ENCODE measurements at regions not wholly inside any gene's neighbourhood (a gene's known extent, or its start where the extent isn't known, plus 50 kb on each side); places are given as distances from the start of the nearest gene placed in this dataset.

DNA sequence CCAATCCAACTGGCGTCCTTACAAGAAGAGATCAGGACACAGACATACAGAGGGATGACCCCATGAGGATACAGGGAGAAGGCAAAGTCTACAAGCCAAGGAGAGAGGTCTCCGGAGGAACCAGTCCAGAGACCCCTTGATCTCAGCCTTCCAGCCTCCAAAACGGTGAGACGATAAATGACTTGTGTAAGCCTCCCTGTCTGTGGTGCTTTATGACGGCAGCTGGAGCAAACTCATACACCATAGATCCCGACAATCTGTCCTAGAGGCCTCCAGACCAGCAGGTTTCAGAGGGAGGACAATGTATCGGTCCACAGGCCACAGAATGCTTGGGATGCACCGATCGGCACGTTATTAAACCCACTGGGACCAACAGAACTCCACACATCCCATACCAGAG, 383.3 kb downstream of the SHANK2 start:
- H3K4me2 ChIP-seq, result no peak overlapping the region
- no peak overlapping the region for H2AFZ ChIP-seq (ENCODE audit: low read depth)
- TF ChIP-seq, protein P1, sequence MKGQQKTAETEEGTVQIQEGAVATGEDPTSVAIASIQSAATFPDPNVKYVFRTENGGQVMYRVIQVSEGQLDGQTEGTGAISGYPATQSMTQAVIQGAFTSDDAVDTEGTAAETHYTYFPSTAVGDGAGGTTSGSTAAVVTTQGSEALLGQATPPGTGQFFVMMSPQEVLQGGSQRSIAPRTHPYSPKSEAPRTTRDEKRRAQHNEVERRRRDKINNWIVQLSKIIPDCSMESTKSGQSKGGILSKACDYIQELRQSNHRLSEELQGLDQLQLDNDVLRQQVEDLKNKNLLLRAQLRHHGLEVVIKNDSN (IDR thresholded peaks at IDR 0.05; ENCODE audit: borderline replicate concordance, low read depth), result no peak
- TF ChIP-seq POLR2AphosphoS5 (IDR thresholded peaks at IDR 0.05; ENCODE audit: low read depth, low read length), result no peak
- TF ChIP-seq SMC3 (IDR thresholded peaks at IDR 0.05; ENCODE audit: low read depth, low read length), result no peak
- TF ChIP-seq NFIC (IDR thresholded peaks at IDR 0.05; ENCODE audit: borderline replicate concordance), result no peak
- TF ChIP-seq TAF1 (IDR thresholded peaks at IDR 0.05; ENCODE audit: borderline replicate concordance, low read depth, low read length), result no peak
- no peak for TF ChIP-seq RCOR1 (IDR thresholded peaks at IDR 0.05; ENCODE audit: low read length)
- no peak for TF ChIP-seq TEAD4 (IDR thresholded peaks at IDR 0.05; ENCODE audit: borderline replicate concordance, insufficient read depth)
- TF ChIP-seq SIN3A (IDR thresholded peaks at IDR 0.05; ENCODE audit: borderline replicate concordance, low read depth, low read length), result no peak
- TF ChIP-seq, protein P2, sequence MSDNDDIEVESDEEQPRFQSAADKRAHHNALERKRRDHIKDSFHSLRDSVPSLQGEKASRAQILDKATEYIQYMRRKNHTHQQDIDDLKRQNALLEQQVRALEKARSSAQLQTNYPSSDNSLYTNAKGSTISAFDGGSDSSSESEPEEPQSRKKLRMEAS (IDR thresholded peaks at IDR 0.05; ENCODE audit: low read depth), result no peak
- TF ChIP-seq, protein P3, sequence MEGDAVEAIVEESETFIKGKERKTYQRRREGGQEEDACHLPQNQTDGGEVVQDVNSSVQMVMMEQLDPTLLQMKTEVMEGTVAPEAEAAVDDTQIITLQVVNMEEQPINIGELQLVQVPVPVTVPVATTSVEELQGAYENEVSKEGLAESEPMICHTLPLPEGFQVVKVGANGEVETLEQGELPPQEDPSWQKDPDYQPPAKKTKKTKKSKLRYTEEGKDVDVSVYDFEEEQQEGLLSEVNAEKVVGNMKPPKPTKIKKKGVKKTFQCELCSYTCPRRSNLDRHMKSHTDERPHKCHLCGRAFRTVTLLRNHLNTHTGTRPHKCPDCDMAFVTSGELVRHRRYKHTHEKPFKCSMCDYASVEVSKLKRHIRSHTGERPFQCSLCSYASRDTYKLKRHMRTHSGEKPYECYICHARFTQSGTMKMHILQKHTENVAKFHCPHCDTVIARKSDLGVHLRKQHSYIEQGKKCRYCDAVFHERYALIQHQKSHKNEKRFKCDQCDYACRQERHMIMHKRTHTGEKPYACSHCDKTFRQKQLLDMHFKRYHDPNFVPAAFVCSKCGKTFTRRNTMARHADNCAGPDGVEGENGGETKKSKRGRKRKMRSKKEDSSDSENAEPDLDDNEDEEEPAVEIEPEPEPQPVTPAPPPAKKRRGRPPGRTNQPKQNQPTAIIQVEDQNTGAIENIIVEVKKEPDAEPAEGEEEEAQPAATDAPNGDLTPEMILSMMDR (IDR thresholded peaks at IDR 0.05), result no peak
- TF ChIP-seq, protein P4, sequence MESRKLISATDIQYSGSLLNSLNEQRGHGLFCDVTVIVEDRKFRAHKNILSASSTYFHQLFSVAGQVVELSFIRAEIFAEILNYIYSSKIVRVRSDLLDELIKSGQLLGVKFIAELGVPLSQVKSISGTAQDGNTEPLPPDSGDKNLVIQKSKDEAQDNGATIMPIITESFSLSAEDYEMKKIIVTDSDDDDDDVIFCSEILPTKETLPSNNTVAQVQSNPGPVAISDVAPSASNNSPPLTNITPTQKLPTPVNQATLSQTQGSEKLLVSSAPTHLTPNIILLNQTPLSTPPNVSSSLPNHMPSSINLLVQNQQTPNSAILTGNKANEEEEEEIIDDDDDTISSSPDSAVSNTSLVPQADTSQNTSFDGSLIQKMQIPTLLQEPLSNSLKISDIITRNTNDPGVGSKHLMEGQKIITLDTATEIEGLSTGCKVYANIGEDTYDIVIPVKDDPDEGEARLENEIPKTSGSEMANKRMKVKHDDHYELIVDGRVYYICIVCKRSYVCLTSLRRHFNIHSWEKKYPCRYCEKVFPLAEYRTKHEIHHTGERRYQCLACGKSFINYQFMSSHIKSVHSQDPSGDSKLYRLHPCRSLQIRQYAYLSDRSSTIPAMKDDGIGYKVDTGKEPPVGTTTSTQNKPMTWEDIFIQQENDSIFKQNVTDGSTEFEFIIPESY (IDR thresholded peaks at IDR 0.05; ENCODE audit: borderline replicate concordance, low read depth), result no peak
- no peak for TF ChIP-seq MXI1 (IDR thresholded peaks at IDR 0.05; ENCODE audit: low read depth, low read length)
- no peak for TF ChIP-seq CHD2 (IDR thresholded peaks at IDR 0.05; ENCODE audit: low read length, partially characterized antibody)
- TF ChIP-seq NRF1 (IDR thresholded peaks at IDR 0.05; ENCODE audit: low read depth, low read length), result no peak
- TF ChIP-seq MEF2A (IDR thresholded peaks at IDR 0.05; ENCODE audit: borderline replicate concordance, low read depth), result no peak
- TF ChIP-seq, protein P5, sequence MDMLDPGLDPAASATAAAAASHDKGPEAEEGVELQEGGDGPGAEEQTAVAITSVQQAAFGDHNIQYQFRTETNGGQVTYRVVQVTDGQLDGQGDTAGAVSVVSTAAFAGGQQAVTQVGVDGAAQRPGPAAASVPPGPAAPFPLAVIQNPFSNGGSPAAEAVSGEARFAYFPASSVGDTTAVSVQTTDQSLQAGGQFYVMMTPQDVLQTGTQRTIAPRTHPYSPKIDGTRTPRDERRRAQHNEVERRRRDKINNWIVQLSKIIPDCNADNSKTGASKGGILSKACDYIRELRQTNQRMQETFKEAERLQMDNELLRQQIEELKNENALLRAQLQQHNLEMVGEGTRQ (IDR thresholded peaks at IDR 0.05; ENCODE audit: borderline replicate concordance, low read depth, low read length), result no peak
- no peak for TF ChIP-seq EP300 (IDR thresholded peaks at IDR 0.05; ENCODE audit: borderline replicate concordance in 1 of 2, low read depth in 1 of 2, low read length in 1 of 2)
- no peaks in the 10 kb centered on the region for H3K27me3 ChIP-seq (ENCODE audit: insufficient read depth)
- no peak overlapping the region for H3K4me3 ChIP-seq (ENCODE audit: low read depth in 2 of 2, low read length in 1 of 2)
- no peaks in the 10 kb centered on the region for H4K20me1 ChIP-seq (ENCODE audit: insufficient read depth)
- no peaks in the 10 kb centered on the region for H3K9me3 ChIP-seq
- H3K4me1 ChIP-seq (ENCODE audit: control insufficient read depth in 1 of 2, insufficient read depth in 2 of 2, low read depth in 1 of 2, low read length in 1 of 2), result no peaks in the 10 kb centered on the region; a peak in 1 of 4 replicates
- H3F3A ChIP-seq (replicated peaks; ENCODE audit: insufficient read depth), result no peaks in the 10 kb centered on the region
- CTCF ChIA-PET, result no interaction called here
- POLR2A ChIA-PET, result no interaction called here
- 57% methylated on average over 5 of the region's 10 CpGs for WGBS (ENCODE audit: low lambda C conversion rate)
- H3K79me2 ChIP-seq (ENCODE audit: insufficient read depth), result no peaks in the 10 kb centered on the region
- H3K36me3 ChIP-seq (replicated peaks in 1 of 2; ENCODE audit: control insufficient read depth in 1 of 2, insufficient read depth in 2 of 2, low read length in 1 of 2), result no peaks in the 10 kb centered on the region
- no peaks in the 10 kb centered on the region for H3K9me2 ChIP-seq
- no peak overlapping the region for H3K9ac ChIP-seq
- DNase-seq, result no peak
- no peak overlapping the region for H3K27ac ChIP-seq (ENCODE audit: low read depth in 2 of 2, low read length in 1 of 2)

All from SK-N-SH (cell line).